22Rv1 (cell line): ENCODE measurements at regions not wholly inside any gene's neighbourhood (a gene's known extent, or its start where the extent isn't known, plus 50 kb on each side); places are given as distances from the start of the nearest gene placed in this dataset.

Source experiments
- ZFX ChIP-seq: fragments of 450-650 bp; IDR thresholded peaks from 2 replicates; pipeline ENCODE4 v1.6.1; 2017; ENCODE audit warnings: antibody characterized with exemption, borderline replicate concordance
- TF ChIP-seq, protein P1 (sequence below): fragments of 450-650 bp; IDR thresholded peaks from 2 replicates; pipeline ENCODE4 v1.5.1; 2017; ENCODE audit warnings: mild to moderate bottlenecking

DNA sequence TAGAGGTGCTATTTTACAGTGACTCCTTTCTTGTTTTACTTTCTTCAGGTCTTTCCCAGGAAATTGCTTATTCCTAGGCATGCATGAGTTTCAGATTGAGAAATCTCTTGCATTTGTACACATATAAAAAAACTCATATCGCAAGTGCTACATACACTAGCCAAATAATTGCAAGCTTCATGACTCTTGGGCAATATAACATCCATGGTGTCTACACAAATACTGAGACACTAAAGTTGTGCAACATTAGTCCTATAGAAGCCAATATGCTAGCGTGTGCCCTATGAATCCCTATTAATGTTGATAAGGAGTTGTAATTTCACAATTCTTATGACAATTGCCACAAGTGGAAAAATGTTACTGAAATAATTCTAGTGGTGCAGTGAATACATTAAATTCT is 591.0 kb downstream of the ADGRL2 start:
- TF ChIP-seq, protein P1, sequence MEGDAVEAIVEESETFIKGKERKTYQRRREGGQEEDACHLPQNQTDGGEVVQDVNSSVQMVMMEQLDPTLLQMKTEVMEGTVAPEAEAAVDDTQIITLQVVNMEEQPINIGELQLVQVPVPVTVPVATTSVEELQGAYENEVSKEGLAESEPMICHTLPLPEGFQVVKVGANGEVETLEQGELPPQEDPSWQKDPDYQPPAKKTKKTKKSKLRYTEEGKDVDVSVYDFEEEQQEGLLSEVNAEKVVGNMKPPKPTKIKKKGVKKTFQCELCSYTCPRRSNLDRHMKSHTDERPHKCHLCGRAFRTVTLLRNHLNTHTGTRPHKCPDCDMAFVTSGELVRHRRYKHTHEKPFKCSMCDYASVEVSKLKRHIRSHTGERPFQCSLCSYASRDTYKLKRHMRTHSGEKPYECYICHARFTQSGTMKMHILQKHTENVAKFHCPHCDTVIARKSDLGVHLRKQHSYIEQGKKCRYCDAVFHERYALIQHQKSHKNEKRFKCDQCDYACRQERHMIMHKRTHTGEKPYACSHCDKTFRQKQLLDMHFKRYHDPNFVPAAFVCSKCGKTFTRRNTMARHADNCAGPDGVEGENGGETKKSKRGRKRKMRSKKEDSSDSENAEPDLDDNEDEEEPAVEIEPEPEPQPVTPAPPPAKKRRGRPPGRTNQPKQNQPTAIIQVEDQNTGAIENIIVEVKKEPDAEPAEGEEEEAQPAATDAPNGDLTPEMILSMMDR = no peak
- TF ChIP-seq ZFX = no peak
